Calu3 (cell line): ENCODE measurements at regions not wholly inside any gene's neighbourhood (a gene's known extent, or its start where the extent isn't known, plus 50 kb on each side); places are given as distances from the start of the nearest gene placed in this dataset.
"Not testable (repeated sequence)": the region's sequence is repeated elsewhere in the genome, so short reads cannot be mapped to it uniquely, and the experiment has no call there.

ENCODE experiments used
- BruUV-seq: library from RNA; stranded (reverse); fragments of 400-500 nt; replicated peaks from 2 replicates; lab custom pipeline; 2021; lab: Mats Ljungman, UMichigan
- CTCF ChIA-PET: fragments of 300-600 bp; sonication (Branson Sonifier 250); formaldehyde crosslinking; loops from one replicate; lab custom pipeline; 2022; ENCODE audit warnings: antibody characterized with exemption; lab: Charles Lee
- DNase-seq: peaks from one replicate; pipeline ENCODE4 v3.0.0; 2022
- H3K27ac Mint-ChIP-seq: one replicate; pipeline ENCODE4 v1.8.0; 2022; ENCODE audit warnings: mixed read lengths; ENCODE audit not compliant: unreplicated experiment
- H3K27me3 Mint-ChIP-seq: one replicate; pipeline ENCODE4 v1.8.0; 2022; ENCODE audit warnings: mixed read lengths; ENCODE audit not compliant: unreplicated experiment
- H3K36me3 Mint-ChIP-seq: one replicate; pipeline ENCODE4 v1.8.0; 2022; ENCODE audit warnings: mild to moderate bottlenecking, moderate library complexity, mixed read lengths; ENCODE audit not compliant: insufficient read depth, unreplicated experiment
- H3K4me1 Mint-ChIP-seq: one replicate; pipeline ENCODE4 v1.8.0; 2022; ENCODE audit warnings: mild to moderate bottlenecking, low read depth, mixed read lengths; ENCODE audit not compliant: unreplicated experiment
- H3K4me3 Mint-ChIP-seq: one replicate; pipeline ENCODE4 v1.8.0; 2022; ENCODE audit warnings: mild to moderate bottlenecking, low read depth, moderate library complexity, mixed read lengths; ENCODE audit not compliant: unreplicated experiment
- H3K9me3 Mint-ChIP-seq: one replicate; pipeline ENCODE4 v1.8.0; 2022; ENCODE audit warnings: low read depth, mixed read lengths; ENCODE audit not compliant: unreplicated experiment
- CTCF ChIP-seq: fragments of 200-600 bp; IDR thresholded peaks from one replicate; pipeline ENCODE4 v1.8.0; 2022; ENCODE audit warnings: antibody characterized with exemption; ENCODE audit not compliant: unreplicated experiment
- intact Hi-C: fragments of 100-400 bp; cut with micrococcal nuclease; formaldehyde crosslinking; loops from one replicate; pipeline ENCODE4 v1.10.0; 2022; ENCODE audit not compliant: unreplicated experiment

- peaks cover 35% of the 10 kb centered on the region for H3K4me1 Mint-ChIP-seq
- no peaks in the 10 kb centered on the region for H3K9me3 Mint-ChIP-seq
- DNase-seq, result peak; percentile 49
- CTCF ChIA-PET, result no interaction called here
- no peaks in the 10 kb centered on the region for H3K27me3 Mint-ChIP-seq
- TF ChIP-seq CTCF, result no peak
- H3K36me3 Mint-ChIP-seq, result no peaks in the 10 kb centered on the region
- intact Hi-C loops, result loop anchor here (1.0 to 10.0 kb wide), 4 partner anchors 39 to 199 kb away; partner anchors contain the start of gene BTBD3
- H3K4me3 Mint-ChIP-seq, result peak overlapping the region; percentile 46
- peak overlapping the region; percentile 78 for H3K27ac Mint-ChIP-seq
- no TSS peak for BruUV-seq
Measured at GRCh38 chr20:12113468-12114371, 196.0 kb downstream of the BTBD3 start.

DNA sequence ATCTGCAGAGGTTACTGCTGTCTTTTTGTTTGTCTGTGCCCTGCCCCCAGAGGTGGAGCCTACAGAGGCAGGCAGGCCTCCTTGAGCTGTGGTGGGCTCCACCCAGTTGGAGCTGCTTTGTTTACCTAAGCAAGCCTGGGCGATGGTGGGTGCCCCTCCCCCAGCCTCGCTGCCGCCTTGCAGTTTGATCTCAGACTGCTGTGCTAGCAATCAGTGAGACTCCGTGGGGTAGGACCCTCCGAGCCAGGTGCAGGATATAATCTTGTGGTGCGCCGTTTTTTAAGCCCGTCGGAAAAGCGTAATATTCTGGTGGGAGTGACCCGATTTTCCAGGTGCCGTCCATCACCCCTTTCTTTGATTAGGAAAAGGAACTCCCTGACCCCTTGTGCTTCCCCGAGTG is 211.4 kb downstream of the BTBD3 start:
- H3K4me3 Mint-ChIP-seq, H3K4me1 Mint-ChIP-seq, CTCF ChIA-PET, intact Hi-C loops, H3K27ac Mint-ChIP-seq, BruUV-seq, DNase-seq, H3K27me3 Mint-ChIP-seq, H3K36me3 Mint-ChIP-seq, H3K9me3 Mint-ChIP-seq: not testable (repeated sequence)

DNA sequence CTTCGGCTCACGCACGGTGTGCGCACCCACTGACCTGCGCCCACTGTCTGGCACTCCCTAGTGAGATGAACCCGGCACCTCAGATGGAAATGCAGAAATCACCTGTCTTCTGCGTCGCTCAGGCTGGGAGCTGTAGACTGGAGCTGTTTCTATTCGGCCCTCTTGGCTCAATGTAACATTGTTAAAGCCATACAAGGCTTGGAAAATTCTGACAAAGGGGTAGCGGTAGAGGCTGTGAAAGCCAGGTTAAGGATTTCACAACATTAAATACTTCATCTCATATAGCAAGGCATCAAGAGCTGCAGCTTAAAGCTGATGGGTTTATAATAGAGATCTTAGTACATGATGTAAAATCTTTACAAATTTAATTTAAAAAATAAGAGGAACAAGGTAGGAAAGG is 211.8 kb downstream of the BTBD3 start:
- H3K4me3 Mint-ChIP-seq, result not testable (repeated sequence)

GRCh38 chr20:12130781-12131180 is 213.1 kb downstream of the BTBD3 start:
- Mint-ChIP-seq H3K4me3 (no peak overlapping the region), H3K4me1 (no peaks in the 10 kb centered on the region), H3K9me3 (no peaks in the 10 kb centered on the region), H3K36me3 (no peaks in the 10 kb centered on the region), H3K27ac (no peak overlapping the region), H3K27me3 (no peaks in the 10 kb centered on the region)
- CTCF ChIA-PET, result no interaction called here
- BruUV-seq, result no TSS peak
- no peak for DNase-seq
- no peak for TF ChIP-seq CTCF
- intact Hi-C loops, result no loop called here

More for the DNA sequence above, 211.8 kb downstream of the BTBD3 start:
- intact Hi-C loops, BruUV-seq, CTCF ChIA-PET, H3K4me1 Mint-ChIP-seq, H3K9me3 Mint-ChIP-seq, H3K27ac Mint-ChIP-seq, H3K36me3 Mint-ChIP-seq, DNase-seq, H3K27me3 Mint-ChIP-seq: not testable (repeated sequence)

DNA sequence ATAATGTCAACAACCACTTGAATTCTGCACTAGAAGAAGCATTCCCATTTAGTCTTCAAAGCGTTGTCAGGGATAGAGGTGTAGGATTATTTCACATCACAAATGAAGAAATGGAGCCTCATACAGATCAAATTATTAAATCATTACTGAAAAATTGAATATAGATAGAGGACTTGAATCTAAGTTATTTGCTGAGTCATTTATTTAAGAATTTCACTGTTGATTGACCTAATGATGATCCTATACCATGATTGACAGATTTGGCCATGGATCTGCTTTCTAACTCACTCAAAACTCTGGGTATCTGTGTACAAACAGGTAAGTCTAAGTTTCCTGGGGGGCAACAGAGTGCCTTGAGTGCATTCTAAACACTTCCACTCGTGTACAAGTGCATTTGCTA is 215.9 kb downstream of the BTBD3 start:
- intact Hi-C loops, result no loop called here
- H3K27me3 Mint-ChIP-seq, result no peaks in the 10 kb centered on the region
- H3K4me3 Mint-ChIP-seq, result no peak overlapping the region
- BruUV-seq, result no TSS peak
- no peak overlapping the region for H3K27ac Mint-ChIP-seq
- TF ChIP-seq CTCF, result no peak
- no peaks in the 10 kb centered on the region for H3K36me3 Mint-ChIP-seq
- no peak for DNase-seq
- CTCF ChIA-PET, result no interaction called here
- no peaks in the 10 kb centered on the region for H3K9me3 Mint-ChIP-seq
- H3K4me1 Mint-ChIP-seq, result no peaks in the 10 kb centered on the region

GRCh38 chr20:12145951-12146350 is 228.3 kb downstream of the BTBD3 start:
- H3K36me3 Mint-ChIP-seq, BruUV-seq: not testable (repeated sequence)
- peaks cover 11% of the 10 kb centered on the region for H3K4me1 Mint-ChIP-seq

More at GRCh38 chr20:12145951-12146350, 228.3 kb downstream of the BTBD3 start:
- intact Hi-C loops, H3K27me3 Mint-ChIP-seq, H3K9me3 Mint-ChIP-seq, DNase-seq, CTCF ChIA-PET, H3K27ac Mint-ChIP-seq, H3K4me3 Mint-ChIP-seq: not testable (repeated sequence)
